AG09319 (cell line): ENCODE measurements at regions not wholly inside any gene's neighbourhood (a gene's known extent, or its start where the extent isn't known, plus 50 kb on each side); places are given as distances from the start of the nearest gene placed in this dataset.

ENCODE experiments used
- DNase-seq: peaks from one replicate; pipeline ENCODE4 v3.0.0-alpha.2; 2010; ENCODE audit warnings: low read depth; ENCODE audit errors: extremely low read depth
- CTCF ChIP-seq: IDR thresholded peaks from 2 replicates; pipeline ENCODE4 v1.5.1; 2011; ENCODE audit warnings: low read depth, mild to moderate bottlenecking, inconsistent platforms, low read length, moderate library complexity

- TF ChIP-seq CTCF, result no peak
- no peak for DNase-seq
These were observed 180.5 kb downstream of the GLUD2 start for GRCh38 chrX:121227888-121228287.

- no peak for DNase-seq
- no peak for TF ChIP-seq CTCF
These were observed 184.4 kb downstream of the GLUD2 start for GRCh38 chrX:121231566-121232358.

GRCh38 chrX:121236040-121236439 is 188.6 kb downstream of the GLUD2 start:
- TF ChIP-seq CTCF, result no peak
- no peak for DNase-seq

- TF ChIP-seq CTCF, result no peak
- DNase-seq, result no peak
These were observed 190.7 kb downstream of the GLUD2 start for GRCh38 chrX:121238093-121238492.

- no peak for TF ChIP-seq CTCF
- DNase-seq, result no peak
These were observed 197.1 kb downstream of the GLUD2 start for GRCh38 chrX:121244511-121244910.

GRCh38 chrX:121245763-121246162 is 198.4 kb downstream of the GLUD2 start:
- no peak for DNase-seq

More at GRCh38 chrX:121245763-121246162, 198.4 kb downstream of the GLUD2 start:
- no peak for TF ChIP-seq CTCF
